Vagina (tissue), 2 donors: ENCODE measurements at regions not wholly inside any gene's neighbourhood (a gene's known extent, or its start where the extent isn't known, plus 50 kb on each side); places are given as distances from the start of the nearest gene placed in this dataset.

Source experiments
- DNase-seq, 2 donors: peaks; one replicate each; pipeline ENCODE4 v3.0.0-alpha.2; 2017; ENCODE audit errors: extremely low spot score in 2 of 2
- H3K27ac ChIP-seq: fragments of 200-600 bp; sonication (generic); one replicate; pipeline ENCODE4 v1.5.1; 2019
- H3K27me3 ChIP-seq: fragments of 200-600 bp; sonication (generic); one replicate; pipeline ENCODE4 v1.5.1; 2019
- H3K36me3 ChIP-seq, 2 donors: fragments of 200-600 bp; sonication (generic); one replicate each; pipeline ENCODE4 v1.5.1; 2017 to 2019
- H3K4me1 ChIP-seq: fragments of 200-600 bp; sonication (generic); one replicate; pipeline ENCODE4 v1.5.1; 2019
- H3K4me3 ChIP-seq, 2 donors: fragments of 200-600 bp; sonication (generic); 1 replicate in 1 of 2; 2 replicates in 1 of 2; pipeline ENCODE4 v1.5.1; 2016 to 2019
- H3K9me3 ChIP-seq: fragments of 200-600 bp; sonication (generic); one replicate; pipeline ENCODE4 v1.5.1; 2019
- POLR2A ChIP-seq, 2 donors: fragments of 450-650 bp; IDR thresholded peaks; one replicate each; pipeline ENCODE4 v1.6.1; 2017; ENCODE audit warnings: antibody characterized with exemption in 2 of 2, mild to moderate bottlenecking in 2 of 2, moderate library complexity in 2 of 2
- POLR2AphosphoS5 ChIP-seq, 2 donors: sonication (generic); formaldehyde crosslinking; IDR thresholded peaks; one replicate each; pipeline ENCODE4 v1.9.0; 2017; ENCODE audit warnings: antibody characterized with exemption in 2 of 2, mild to moderate bottlenecking in 2 of 2, low read depth in 1 of 2; ENCODE audit not compliant: insufficient read depth in 1 of 2
- intact Hi-C: fragments of 100-400 bp; cut with DNase I; formaldehyde crosslinking; loops from one replicate; pipeline ENCODE4 v1.15.1; 2023
- TF ChIP-seq, protein P1 (sequence below), 3 experiments: fragments of 450-650 bp in 2 of 3; fragments of 200-600 bp in 1 of 3; sonication (generic) in 1 of 3; IDR thresholded peaks; one replicate each; pipeline ENCODE4 v1.5.1; 2017 to 2019; ENCODE audit warnings: antibody characterized with exemption in 3 of 3, mild to moderate bottlenecking in 2 of 3, moderate library complexity in 2 of 3

DNA sequence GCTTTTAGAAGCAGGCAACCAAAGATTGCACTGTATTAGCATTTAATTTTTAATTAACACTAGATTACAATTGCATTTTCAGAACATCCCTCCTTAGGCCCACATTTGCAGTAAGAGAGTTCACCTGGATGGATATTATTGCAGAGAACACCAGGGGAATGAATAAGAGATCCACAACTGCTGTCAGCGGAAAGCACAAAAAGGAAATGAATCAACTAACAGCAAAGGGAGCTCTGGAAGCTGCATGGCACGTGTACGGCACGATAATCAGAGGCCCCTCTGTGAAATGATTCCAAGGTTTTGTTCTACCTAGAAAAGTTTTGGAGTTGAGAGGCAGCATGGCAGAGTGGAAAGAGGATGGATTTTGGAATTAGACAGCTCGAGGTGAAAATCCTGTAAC, 361.2 kb upstream of the C9orf72 start:
- no peaks in the 10 kb centered on the region for H3K9me3 ChIP-seq
- intact Hi-C loops, result no loop called here
- no peaks in the 10 kb centered on the region for H3K4me1 ChIP-seq
- no peak overlapping the region for H3K4me3 ChIP-seq
- TF ChIP-seq POLR2A (IDR thresholded peaks at IDR 0.05) (no peak), POLR2AphosphoS5 (IDR thresholded peaks at IDR 0.05; ENCODE audit: insufficient read depth in 1 of 2, low read depth in 1 of 2) (no peak)
- TF ChIP-seq, protein P1, sequence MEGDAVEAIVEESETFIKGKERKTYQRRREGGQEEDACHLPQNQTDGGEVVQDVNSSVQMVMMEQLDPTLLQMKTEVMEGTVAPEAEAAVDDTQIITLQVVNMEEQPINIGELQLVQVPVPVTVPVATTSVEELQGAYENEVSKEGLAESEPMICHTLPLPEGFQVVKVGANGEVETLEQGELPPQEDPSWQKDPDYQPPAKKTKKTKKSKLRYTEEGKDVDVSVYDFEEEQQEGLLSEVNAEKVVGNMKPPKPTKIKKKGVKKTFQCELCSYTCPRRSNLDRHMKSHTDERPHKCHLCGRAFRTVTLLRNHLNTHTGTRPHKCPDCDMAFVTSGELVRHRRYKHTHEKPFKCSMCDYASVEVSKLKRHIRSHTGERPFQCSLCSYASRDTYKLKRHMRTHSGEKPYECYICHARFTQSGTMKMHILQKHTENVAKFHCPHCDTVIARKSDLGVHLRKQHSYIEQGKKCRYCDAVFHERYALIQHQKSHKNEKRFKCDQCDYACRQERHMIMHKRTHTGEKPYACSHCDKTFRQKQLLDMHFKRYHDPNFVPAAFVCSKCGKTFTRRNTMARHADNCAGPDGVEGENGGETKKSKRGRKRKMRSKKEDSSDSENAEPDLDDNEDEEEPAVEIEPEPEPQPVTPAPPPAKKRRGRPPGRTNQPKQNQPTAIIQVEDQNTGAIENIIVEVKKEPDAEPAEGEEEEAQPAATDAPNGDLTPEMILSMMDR (IDR thresholded peaks at IDR 0.05), result no peak
- no peaks in the 10 kb centered on the region for H3K36me3 ChIP-seq
- H3K27ac ChIP-seq, result no peak overlapping the region
- no peak for DNase-seq
- no peaks in the 10 kb centered on the region for H3K27me3 ChIP-seq

DNA sequence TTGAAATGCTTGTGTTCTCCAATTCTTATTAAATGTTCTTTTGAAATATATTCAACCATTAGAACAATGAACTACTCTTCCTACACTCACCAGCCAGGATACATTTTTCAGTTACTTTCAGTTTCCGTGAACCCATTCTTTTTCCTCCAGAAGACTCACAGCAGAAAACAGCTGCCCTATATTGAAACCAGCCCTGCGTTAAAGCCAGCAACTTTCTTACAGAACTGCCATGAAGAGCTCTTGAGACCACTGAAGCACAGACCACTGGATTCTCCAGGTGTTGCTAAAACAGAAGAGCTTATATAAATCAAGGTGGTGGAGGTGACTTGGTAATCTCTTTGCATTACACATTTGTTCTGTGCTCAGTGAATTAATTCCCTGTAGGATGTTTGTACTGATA, 365.9 kb upstream of the C9orf72 start:
- Histone ChIP-seq H3K9me3 (no peaks in the 10 kb centered on the region), H3K4me3 (no peak overlapping the region), H3K27ac (no peak overlapping the region), H3K4me1 (no peaks in the 10 kb centered on the region), H3K36me3 (no peaks in the 10 kb centered on the region), H3K27me3 (no peaks in the 10 kb centered on the region)
- TF ChIP-seq POLR2A (IDR thresholded peaks at IDR 0.05) (no peak), POLR2AphosphoS5 (IDR thresholded peaks at IDR 0.05; ENCODE audit: insufficient read depth in 1 of 2, low read depth in 1 of 2) (no peak)
- TF ChIP-seq, protein P1 (IDR thresholded peaks at IDR 0.05), result no peak
- DNase-seq, result no peak
- intact Hi-C loops, result no loop called here

DNA sequence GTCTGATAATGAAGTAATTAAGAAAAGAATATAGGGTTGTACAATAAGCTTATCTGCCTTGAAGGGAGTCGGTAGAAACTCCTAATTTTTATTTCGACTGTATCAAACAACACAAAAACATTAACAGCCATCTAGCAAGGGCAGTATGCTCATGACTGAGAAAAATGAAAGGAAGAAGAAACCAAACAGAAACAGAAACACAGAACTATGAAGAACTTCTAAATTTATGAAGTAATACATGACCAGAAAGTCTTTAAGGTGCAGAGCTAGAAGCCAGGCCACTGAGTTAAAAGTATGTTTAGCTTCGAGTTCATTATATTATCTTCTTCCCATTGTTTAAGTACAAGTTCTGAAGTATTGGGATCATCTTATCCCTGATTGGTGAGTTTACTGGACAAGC, 367.3 kb upstream of the C9orf72 start:
- Histone ChIP-seq H3K4me3 (no peak overlapping the region), H3K36me3 (no peaks in the 10 kb centered on the region), H3K27ac (no peak overlapping the region), H3K27me3 (no peaks in the 10 kb centered on the region), H3K9me3 (no peaks in the 10 kb centered on the region), H3K4me1 (no peaks in the 10 kb centered on the region)
- TF ChIP-seq POLR2AphosphoS5 (IDR thresholded peaks at IDR 0.05; ENCODE audit: insufficient read depth in 1 of 2, low read depth in 1 of 2) (no peak), POLR2A (IDR thresholded peaks at IDR 0.05) (no peak)
- TF ChIP-seq, protein P1 (IDR thresholded peaks at IDR 0.05), result no peak
- intact Hi-C loops, result no loop called here
- DNase-seq, result no peak

DNA sequence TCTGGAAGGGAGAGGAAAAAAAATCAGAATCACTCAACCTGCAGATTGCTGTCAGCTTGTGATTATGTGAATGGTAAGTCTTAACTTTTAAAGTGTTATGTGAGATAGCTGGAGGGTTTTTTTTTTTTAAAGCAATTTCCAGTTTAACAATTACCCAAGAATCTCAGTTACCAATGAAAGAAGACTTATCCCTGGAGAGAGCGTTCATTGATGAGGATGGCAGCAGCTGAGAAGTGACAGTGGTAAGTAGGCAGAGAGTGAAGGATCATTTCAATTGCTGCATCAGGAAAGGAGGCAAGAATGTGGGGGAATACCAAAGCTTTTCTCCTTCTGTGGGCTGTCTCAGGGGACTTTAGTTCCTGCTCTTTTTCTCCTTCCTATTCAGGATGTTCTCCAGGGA, 370.2 kb upstream of the C9orf72 start:
- no peak overlapping the region for H3K27ac ChIP-seq
- intact Hi-C loops, result no loop called here
- no peaks in the 10 kb centered on the region for H3K36me3 ChIP-seq
- H3K4me3 ChIP-seq, result no peak overlapping the region
- H3K27me3 ChIP-seq, result no peaks in the 10 kb centered on the region
- H3K4me1 ChIP-seq, result no peaks in the 10 kb centered on the region
- TF ChIP-seq POLR2A (IDR thresholded peaks at IDR 0.05) (no peak), POLR2AphosphoS5 (IDR thresholded peaks at IDR 0.05; ENCODE audit: insufficient read depth in 1 of 2, low read depth in 1 of 2) (no peak)
- TF ChIP-seq, protein P1 (IDR thresholded peaks at IDR 0.05), result no peak
- DNase-seq, result no peak
- H3K9me3 ChIP-seq, result no peaks in the 10 kb centered on the region

DNA sequence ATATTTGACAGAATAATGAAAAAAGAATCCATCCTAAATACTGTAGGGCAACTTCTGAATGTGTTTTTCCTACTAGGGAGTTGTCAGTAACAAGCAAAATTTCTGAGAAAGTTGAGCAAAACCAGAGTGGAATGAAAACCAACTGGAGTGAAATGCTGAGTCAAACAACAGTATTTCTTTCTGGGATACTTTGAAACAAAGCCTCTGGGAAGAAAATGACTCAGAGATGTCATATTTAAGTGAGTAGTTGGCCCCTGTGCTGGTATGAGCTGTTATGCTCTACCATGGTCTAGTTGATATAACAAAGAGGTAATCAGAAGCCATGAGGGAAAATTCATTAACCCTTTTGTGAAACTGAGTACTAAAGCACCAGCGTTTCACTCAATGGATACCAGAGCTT, 372.1 kb upstream of the C9orf72 start:
- Histone ChIP-seq H3K4me1 (no peaks in the 10 kb centered on the region), H3K9me3 (no peaks in the 10 kb centered on the region), H3K27ac (no peak overlapping the region), H3K27me3 (no peaks in the 10 kb centered on the region), H3K36me3 (no peaks in the 10 kb centered on the region), H3K4me3 (no peak overlapping the region)
- no peak for DNase-seq
- TF ChIP-seq, protein P1 (IDR thresholded peaks at IDR 0.05), result no peak
- no peak for TF ChIP-seq POLR2A (IDR thresholded peaks at IDR 0.05)
- TF ChIP-seq POLR2AphosphoS5 (IDR thresholded peaks at IDR 0.05; ENCODE audit: insufficient read depth in 1 of 2, low read depth in 1 of 2), result no peak
- intact Hi-C loops, result no loop called here
